HepG2 (cell line): ENCODE measurements at regions not wholly inside any gene's neighbourhood (a gene's known extent, or its start where the extent isn't known, plus 50 kb on each side); places are given as distances from the start of the nearest gene placed in this dataset.

Experiments used
- ATAC-seq: fragments of 200-7000 bp; cut with Tn5 transposase; 3 replicates; pipeline ENCODE4 v1.9.1; 2020; ENCODE audit warnings: mild to moderate bottlenecking, moderate library complexity
- BruUV-seq: library from RNA; stranded (reverse); fragments of 400-500 nt; replicated peaks from 2 replicates; lab custom pipeline; 2021; lab: Mats Ljungman, UMichigan
- CTCF ChIA-PET: fragments of 300-600 bp; formaldehyde crosslinking; extraction: SDS; loops from one replicate; lab custom pipeline; 2021; ENCODE audit warnings: low total read pairs, inconsistent platforms, low intra/inter-chr PET ratio; lab: Yijun Ruan, JAX
- POLR2A ChIA-PET: fragments of 350-600 bp; sonication (Branson Sonifier 250); formaldehyde crosslinking; loops from one replicate; lab custom pipeline; 2020; ENCODE audit warnings: antibody characterized with exemption, inconsistent platforms; lab: Yijun Ruan, JAX
- DNase-seq: peaks from one replicate; pipeline ENCODE4 v3.0.0-alpha.2; 2015; ENCODE audit warnings: low spot score
- FAIRE-seq: peaks from 3 replicates; lab custom pipeline; 2011; peaks lifted over from hg19 to GRCh38; lab: Jason Lieb, UNC
- H2AFZ ChIP-seq: one replicate; pipeline ENCODE4 v1.6.1; 2011; ENCODE audit warnings: low read length, inconsistent platforms
- H3K27ac ChIP-seq: fragments of 300-600 bp; 3 replicates; pipeline ENCODE4 v1.8.0; 2011; ENCODE audit warnings: mixed run types, mild to moderate bottlenecking, mixed read lengths, low read length, inconsistent platforms; ENCODE audit not compliant: insufficient read depth; ENCODE audit errors: extremely low read length
- H3K27me3 ChIP-seq, 2 experiments: fragments of 200-600 bp in 1 of 2; 2 replicates in 1 of 2; 3 replicates in 1 of 2; pipeline versions ENCODE4 v1.6.0 to v1.8.0; 2011; ENCODE audit warnings: low read length in 2 of 2, mild to moderate bottlenecking in 2 of 2, moderate library complexity in 2 of 2, inconsistent platforms in 1 of 2; ENCODE audit not compliant: insufficient read depth in 2 of 2, control insufficient read depth in 1 of 2
- H3K36me3 ChIP-seq, 2 experiments: fragments of 200-600 bp in 1 of 2; replicated peaks in 1 of 2; 2 replicates in 1 of 2; 3 replicates in 1 of 2; pipeline versions ENCODE4 v1.5.1 to v1.8.0; 2011; ENCODE audit warnings: low read length in 2 of 2, inconsistent platforms in 1 of 2; ENCODE audit not compliant: insufficient read depth in 2 of 2, control insufficient read depth in 1 of 2
- H3K4me1 ChIP-seq: 2 replicates; pipeline ENCODE4 v1.5.1; 2012; ENCODE audit warnings: low read length, inconsistent platforms; ENCODE audit not compliant: insufficient read depth
- H3K4me2 ChIP-seq: 2 replicates; pipeline ENCODE4 v1.6.0; 2011; ENCODE audit warnings: low read depth, low read length, inconsistent platforms
- H3K4me3 ChIP-seq, 3 experiments: fragments of 200-600 bp in 1 of 3; sonication (generic), shearing (Covaris generic) in 1 of 3; replicated peaks in 1 of 3; 2 replicates each; pipeline ENCODE4 v1.5.1; 2011 to 2016; ENCODE audit warnings: low read length in 3 of 3, inconsistent platforms in 2 of 3, low read depth in 2 of 3, mild to moderate bottlenecking in 2 of 3, control low read depth in 1 of 3, mixed read lengths in 1 of 3; ENCODE audit not compliant: insufficient read depth in 1 of 3
- H3K79me2 ChIP-seq: one replicate; pipeline ENCODE4 v1.6.1; 2011; ENCODE audit warnings: low read length, inconsistent platforms; ENCODE audit not compliant: insufficient read depth
- H3K9ac ChIP-seq: 2 replicates; pipeline ENCODE4 v1.6.0; 2011; ENCODE audit warnings: mild to moderate bottlenecking, low read depth, low read length, inconsistent platforms; ENCODE audit not compliant: insufficient read depth
- H3K9me3 ChIP-seq: 2 replicates; pipeline ENCODE4 v1.5.1; 2012; ENCODE audit warnings: mild to moderate bottlenecking, low read length
- H4K20me1 ChIP-seq: 2 replicates; pipeline ENCODE4 v1.6.0; 2011; ENCODE audit warnings: inconsistent platforms, mild to moderate bottlenecking, low read length, moderate library complexity; ENCODE audit not compliant: insufficient read depth
- HNRNPH1 ChIP-seq: fragments of 200-400 bp; formaldehyde crosslinking; optimal IDR thresholded peaks from 2 replicates; pipeline ENCODE3; 2017; ENCODE audit warnings: mild to moderate bottlenecking, low read depth, low read length
- HOMEZ ChIP-seq: IDR thresholded peaks from 2 replicates; pipeline ENCODE4 v1.6.1; 2016; ENCODE audit warnings: low read depth
- IRF9 ChIP-seq: sonication (generic); formaldehyde crosslinking; IDR thresholded peaks from 2 replicates; pipeline ENCODE4 v1.8.0; 2022; ENCODE audit warnings: missing genetic modification reagents, mild to moderate bottlenecking, borderline replicate concordance
- MED8 ChIP-seq: sonication (generic); formaldehyde crosslinking; IDR thresholded peaks from 2 replicates; pipeline ENCODE4 v1.8.1; 2023; ENCODE audit warnings: mild to moderate bottlenecking, missing genetic modification reagents; ENCODE audit not compliant: insufficient replicate concordance
- MEIS2 ChIP-seq: sonication (generic); formaldehyde crosslinking; IDR thresholded peaks from 2 replicates; pipeline ENCODE4 v1.9.0; 2021; ENCODE audit warnings: mild to moderate bottlenecking, missing genetic modification reagents
- PHF5A ChIP-seq: IDR thresholded peaks from one replicate; pipeline ENCODE4 v1.6.1; 2018; ENCODE audit warnings: low read depth, missing genetic modification reagents; ENCODE audit not compliant: unreplicated experiment
- ZNF17 ChIP-seq: sonication (generic); formaldehyde crosslinking; IDR thresholded peaks from 2 replicates; pipeline ENCODE4 v1.5.0; 2020; ENCODE audit warnings: mild to moderate bottlenecking, missing genetic modification reagents
- ZNF616 ChIP-seq: sonication (generic); formaldehyde crosslinking; IDR thresholded peaks from 2 replicates; pipeline ENCODE4 v1.5.0; 2020; ENCODE audit warnings: low read depth, mild to moderate bottlenecking, missing genetic modification reagents
- ZNF878 ChIP-seq: sonication (generic); formaldehyde crosslinking; IDR thresholded peaks from 2 replicates; pipeline ENCODE4 v1.8.1; 2023; ENCODE audit warnings: mild to moderate bottlenecking, missing genetic modification reagents, moderate library complexity
- ZNF891 ChIP-seq: sonication (generic); formaldehyde crosslinking; IDR thresholded peaks from 2 replicates; pipeline ENCODE4 v1.5.0; 2020; ENCODE audit warnings: mild to moderate bottlenecking, missing genetic modification reagents
- WGBS: methylation state at CpG from one replicate; pipeline ENCODE4 v1.1.6; 2017; ENCODE audit warnings: low lambda C conversion rate; 5-methylcytosine and 5-hydroxymethylcytosine counted together
- in situ Hi-C: cut with HindIII; loops from 2 replicates; pipeline ENCODE4 v1.10.0; 2017; ENCODE audit warnings: low pct_unique_long_range_greater_than_20kb; ENCODE audit not compliant: extremely low pct_ligation_motif_present
- intact Hi-C: fragments of 100-400 bp; cut with micrococcal nuclease; formaldehyde crosslinking; loops from one replicate; pipeline ENCODE4 v1.10.0; 2022; ENCODE audit not compliant: unreplicated experiment
- TF ChIP-seq, protein P1 (sequence below): sonication (generic); formaldehyde crosslinking; IDR thresholded peaks from 2 replicates; pipeline ENCODE4 v1.5.0; 2020; ENCODE audit warnings: missing genetic modification reagents, mild to moderate bottlenecking, borderline replicate concordance
- TF ChIP-seq, protein P2 (sequence below): sonication (generic); formaldehyde crosslinking; conservative IDR thresholded peaks from 2 replicates; pipeline ENCODE4 v1.8.0; 2022; ENCODE audit warnings: low read depth, missing genetic modification reagents
- TF ChIP-seq, protein P3 (sequence below): sonication (generic); formaldehyde crosslinking; IDR thresholded peaks from 2 replicates; pipeline ENCODE4 v1.5.1; 2020; ENCODE audit warnings: missing genetic modification reagents, mild to moderate bottlenecking, borderline replicate concordance
- TF ChIP-seq, protein P4 (sequence below): sonication (generic); formaldehyde crosslinking; IDR thresholded peaks from 2 replicates; pipeline ENCODE4 v1.8.0; 2023; ENCODE audit warnings: mild to moderate bottlenecking, missing genetic modification reagents

- Histone ChIP-seq H3K4me2 (no peak overlapping the region), H3K4me3 (no peak overlapping the region), H3K27ac (no peak overlapping the region), H3K9me3 (peaks cover 47% of the 10 kb centered on the region), H4K20me1 (no peaks in the 10 kb centered on the region), H3K27me3 (no peaks in the 10 kb centered on the region), H3K79me2 (no peaks in the 10 kb centered on the region), H3K9ac (no peak overlapping the region), H3K4me1 (no peaks in the 10 kb centered on the region), H3K36me3 (no peaks in the 10 kb centered on the region), H2AFZ (no peak overlapping the region)
- TF ChIP-seq IRF9, result no peak
- TF ChIP-seq, protein P1, sequence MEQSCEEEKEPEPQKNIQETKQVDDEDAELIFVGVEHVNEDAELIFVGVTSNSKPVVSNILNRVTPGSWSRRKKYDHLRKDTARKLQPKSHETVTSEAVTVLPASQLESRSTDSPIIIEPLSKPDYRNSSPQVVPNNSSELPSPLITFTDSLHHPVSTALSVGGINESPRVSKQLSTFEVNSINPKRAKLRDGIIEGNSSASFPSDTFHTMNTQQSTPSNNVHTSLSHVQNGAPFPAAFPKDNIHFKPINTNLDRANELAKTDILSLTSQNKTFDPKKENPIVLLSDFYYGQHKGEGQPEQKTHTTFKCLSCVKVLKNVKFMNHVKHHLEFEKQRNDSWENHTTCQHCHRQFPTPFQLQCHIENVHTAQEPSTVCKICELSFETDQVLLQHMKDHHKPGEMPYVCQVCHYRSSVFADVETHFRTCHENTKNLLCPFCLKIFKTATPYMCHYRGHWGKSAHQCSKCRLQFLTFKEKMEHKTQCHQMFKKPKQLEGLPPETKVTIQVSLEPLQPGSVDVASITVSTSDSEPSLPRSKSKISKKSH (CRISPR knock-in tag), result no peak
- TF ChIP-seq, protein P2, sequence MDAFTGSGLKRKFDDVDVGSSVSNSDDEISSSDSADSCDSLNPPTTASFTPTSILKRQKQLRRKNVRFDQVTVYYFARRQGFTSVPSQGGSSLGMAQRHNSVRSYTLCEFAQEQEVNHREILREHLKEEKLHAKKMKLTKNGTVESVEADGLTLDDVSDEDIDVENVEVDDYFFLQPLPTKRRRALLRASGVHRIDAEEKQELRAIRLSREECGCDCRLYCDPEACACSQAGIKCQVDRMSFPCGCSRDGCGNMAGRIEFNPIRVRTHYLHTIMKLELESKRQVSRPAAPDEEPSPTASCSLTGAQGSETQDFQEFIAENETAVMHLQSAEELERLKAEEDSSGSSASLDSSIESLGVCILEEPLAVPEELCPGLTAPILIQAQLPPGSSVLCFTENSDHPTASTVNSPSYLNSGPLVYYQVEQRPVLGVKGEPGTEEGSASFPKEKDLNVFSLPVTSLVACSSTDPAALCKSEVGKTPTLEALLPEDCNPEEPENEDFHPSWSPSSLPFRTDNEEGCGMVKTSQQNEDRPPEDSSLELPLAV (CRISPR knock-in tag), result no peak
- TF ChIP-seq, protein P3, sequence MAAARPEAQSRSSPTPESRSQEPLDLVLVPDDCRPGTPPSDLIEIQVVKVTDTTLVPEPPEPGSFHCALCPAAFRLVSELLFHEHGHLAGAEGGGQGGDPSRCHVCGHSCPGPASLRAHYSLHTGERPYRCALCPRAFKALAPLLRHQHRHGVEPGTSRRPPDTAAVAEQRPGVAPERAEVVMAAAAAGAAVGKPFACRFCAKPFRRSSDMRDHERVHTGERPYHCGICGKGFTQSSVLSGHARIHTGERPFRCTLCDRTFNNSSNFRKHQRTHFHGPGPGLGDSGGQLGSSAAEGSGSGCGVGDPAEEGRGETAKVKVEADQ (CRISPR knock-in tag), result no peak
- no peak for TF ChIP-seq MED8
- no peak for TF ChIP-seq MEIS2 (CRISPR knock-in tag)
- no peak for TF ChIP-seq ZNF891
- no peak for TF ChIP-seq HOMEZ (CRISPR knock-in tag)
- no peak for TF ChIP-seq PHF5A
- TF ChIP-seq ZNF17 (CRISPR knock-in tag), result no peak
- no peak for TF ChIP-seq HNRNPH1
- no peak for TF ChIP-seq ZNF616
- no peak for TF ChIP-seq ZNF878 (CRISPR knock-in tag)
- TF ChIP-seq, protein P4, sequence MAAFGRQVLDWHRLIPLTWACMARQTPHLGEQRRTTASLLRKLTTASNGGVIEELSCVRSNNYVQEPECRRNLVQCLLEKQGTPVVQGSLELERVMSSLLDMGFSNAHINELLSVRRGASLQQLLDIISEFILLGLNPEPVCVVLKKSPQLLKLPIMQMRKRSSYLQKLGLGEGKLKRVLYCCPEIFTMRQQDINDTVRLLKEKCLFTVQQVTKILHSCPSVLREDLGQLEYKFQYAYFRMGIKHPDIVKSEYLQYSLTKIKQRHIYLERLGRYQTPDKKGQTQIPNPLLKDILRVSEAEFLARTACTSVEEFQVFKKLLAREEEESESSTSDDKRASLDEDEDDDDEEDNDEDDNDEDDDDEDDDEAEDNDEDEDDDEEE (CRISPR knock-in tag), result no peak
- ATAC-seq, result no peak
- no TSS peak for BruUV-seq
- no peak for DNase-seq
- ChIA-PET CTCF (no interaction called here), POLR2A (no interaction called here)
- in situ Hi-C loops (no loop called here), intact Hi-C loops (loop anchor here (5.0 kb wide), 1 partner anchor 73 kb away; no protein-coding TSS in a partner anchor)
- FAIRE-seq, result no peak
- WGBS, result 1% methylated on average over 1 of the region's 1 CpG
These were observed 323.3 kb downstream of the FOXG1 start for GRCh38 chr14:29089849-29090248.
